ENCODE measurements at regions not wholly inside any gene's neighbourhood (a gene's known extent, or its start where the extent isn't known, plus 50 kb on each side); places are given as distances from the start of the nearest gene placed in this dataset.

GRCh38 chr14:44663136-44663535 lies 156.1 kb upstream of the FSCB start:
- ATAC-seq (ENCODE audit: insufficient read depth, low FRiP score) (no peak), DNase-seq (no peak)
- Histone ChIP-seq H3K27me3 (ENCODE audit: control insufficient read depth in 3 of 3, insufficient read depth in 3 of 3, low read length in 2 of 3) (no peaks in the 10 kb centered on the region), H3K9me3 (ENCODE audit: control insufficient read depth in 4 of 4, insufficient read depth in 3 of 4, low read length in 3 of 4) (no peaks in the 10 kb centered on the region), H3K4me1 (ENCODE audit: control insufficient read depth in 5 of 5, insufficient read depth in 5 of 5, low read length in 5 of 5) (peaks cover 0 to 5% (median 0%) of the 10 kb centered on the region in 5 donors), H3K4me3 (no peak overlapping the region), H3K36me3 (ENCODE audit: control insufficient read depth in 4 of 4, insufficient read depth in 4 of 4, low read length in 4 of 4) (no peaks in the 10 kb centered on the region), H3K27ac (ENCODE audit: low read depth in 1 of 2, low read length in 1 of 2) (no peak overlapping the region), H3K9ac (ENCODE audit: insufficient read depth in 1 of 2, low read length in 2 of 2) (no peak overlapping the region)
- 32 to 56% methylated on average over 1 of the region's 1 CpG for WGBS, 2 donors
- TF ChIP-seq CTCF (IDR thresholded peaks at IDR 0.05; ENCODE audit: control extremely low read depth, extremely low read depth): no peak

- Histone ChIP-seq H3K4me1 (ENCODE audit: control insufficient read depth in 5 of 5, insufficient read depth in 5 of 5, low read length in 5 of 5) (peaks cover 0 to 13% (median 2%) of the 10 kb centered on the region in 5 donors), H3K4me3 (no peak overlapping the region), H3K9me3 (ENCODE audit: control insufficient read depth in 4 of 4, insufficient read depth in 3 of 4, low read length in 3 of 4) (no peaks in the 10 kb centered on the region), H3K9ac (ENCODE audit: insufficient read depth in 1 of 2, low read length in 2 of 2) (no peak overlapping the region), H3K27me3 (ENCODE audit: control insufficient read depth in 3 of 3, insufficient read depth in 3 of 3, low read length in 2 of 3) (no peaks in the 10 kb centered on the region), H3K36me3 (ENCODE audit: control insufficient read depth in 4 of 4, insufficient read depth in 4 of 4, low read length in 4 of 4) (no peaks in the 10 kb centered on the region), H3K27ac (ENCODE audit: low read depth in 1 of 2, low read length in 1 of 2) (no peak overlapping the region)
- ATAC-seq (ENCODE audit: insufficient read depth, low FRiP score) (no peak), DNase-seq (no peak)
- TF ChIP-seq CTCF (IDR thresholded peaks at IDR 0.05; ENCODE audit: control extremely low read depth, extremely low read depth): no peak
These were observed 155.3 kb upstream of the FSCB start for GRCh38 chr14:44662250-44662891.

GRCh38 chr14:44658389-44658696 lies 151.3 kb upstream of the FSCB start:
- DNase-seq (no peak), ATAC-seq (ENCODE audit: insufficient read depth, low FRiP score) (no peak)
- Histone ChIP-seq H3K4me3 (no peak overlapping the region), H3K9ac (ENCODE audit: insufficient read depth in 1 of 2, low read length in 2 of 2) (no peak overlapping the region), H3K27me3 (ENCODE audit: control insufficient read depth in 3 of 3, insufficient read depth in 3 of 3, low read length in 2 of 3) (no peaks in the 10 kb centered on the region), H3K36me3 (ENCODE audit: control insufficient read depth in 4 of 4, insufficient read depth in 4 of 4, low read length in 4 of 4) (no peaks in the 10 kb centered on the region), H3K9me3 (ENCODE audit: control insufficient read depth in 4 of 4, insufficient read depth in 3 of 4, low read length in 3 of 4) (no peaks in the 10 kb centered on the region), H3K4me1 (ENCODE audit: control insufficient read depth in 5 of 5, insufficient read depth in 5 of 5, low read length in 5 of 5) (peaks cover 0 to 39% (median 2%) of the 10 kb centered on the region in 5 donors), H3K27ac (ENCODE audit: low read depth in 1 of 2, low read length in 1 of 2) (no peak overlapping the region)
- TF ChIP-seq CTCF (IDR thresholded peaks at IDR 0.05; ENCODE audit: control extremely low read depth, extremely low read depth): no peak
- 71 to 75% methylated on average over 1 of the region's 1 CpG for WGBS, 2 donors
